KG1 (cell line): ENCODE measurements at regions not wholly inside any gene's neighbourhood (a gene's known extent, or its start where the extent isn't known, plus 50 kb on each side); places are given as distances from the start of the nearest gene placed in this dataset.
"Not testable (repeated sequence)": the region's sequence is repeated elsewhere in the genome, so short reads cannot be mapped to it uniquely, and the experiment has no call there.

Source experiments
- DNase-seq: peaks from one replicate; lab custom pipeline; 2025; lab: John Stamatoyannopoulos, UW

GRCh38 chr3:188000361-188000861, 153.5 kb upstream of the LPP start:
- no peak for DNase-seq

GRCh38 chr3:188001093-188001492, 152.9 kb upstream of the LPP start:
- no peak for DNase-seq

DNA sequence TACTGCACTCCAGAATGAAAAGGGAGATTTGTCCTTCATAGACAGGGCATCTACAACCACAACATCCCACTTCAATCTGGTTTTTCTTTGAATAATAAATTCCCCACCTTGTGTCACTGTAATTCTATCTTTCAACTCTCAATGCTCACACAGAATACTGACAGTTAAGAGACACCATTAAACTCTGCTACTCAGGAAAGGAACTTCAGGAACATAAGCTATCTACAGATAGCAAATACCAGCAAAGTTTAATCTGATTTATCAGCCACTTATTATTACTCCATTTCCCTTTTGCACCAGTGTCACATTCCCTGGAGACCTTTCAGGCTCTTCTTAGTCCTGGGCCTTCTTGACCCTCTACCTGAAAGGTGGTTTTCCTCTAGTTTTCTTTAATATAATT, 152.0 kb upstream of the LPP start:
- no peak for DNase-seq

GRCh38 chr3:188002626-188003138, 151.3 kb upstream of the LPP start:
- DNase-seq: no peak

DNA sequence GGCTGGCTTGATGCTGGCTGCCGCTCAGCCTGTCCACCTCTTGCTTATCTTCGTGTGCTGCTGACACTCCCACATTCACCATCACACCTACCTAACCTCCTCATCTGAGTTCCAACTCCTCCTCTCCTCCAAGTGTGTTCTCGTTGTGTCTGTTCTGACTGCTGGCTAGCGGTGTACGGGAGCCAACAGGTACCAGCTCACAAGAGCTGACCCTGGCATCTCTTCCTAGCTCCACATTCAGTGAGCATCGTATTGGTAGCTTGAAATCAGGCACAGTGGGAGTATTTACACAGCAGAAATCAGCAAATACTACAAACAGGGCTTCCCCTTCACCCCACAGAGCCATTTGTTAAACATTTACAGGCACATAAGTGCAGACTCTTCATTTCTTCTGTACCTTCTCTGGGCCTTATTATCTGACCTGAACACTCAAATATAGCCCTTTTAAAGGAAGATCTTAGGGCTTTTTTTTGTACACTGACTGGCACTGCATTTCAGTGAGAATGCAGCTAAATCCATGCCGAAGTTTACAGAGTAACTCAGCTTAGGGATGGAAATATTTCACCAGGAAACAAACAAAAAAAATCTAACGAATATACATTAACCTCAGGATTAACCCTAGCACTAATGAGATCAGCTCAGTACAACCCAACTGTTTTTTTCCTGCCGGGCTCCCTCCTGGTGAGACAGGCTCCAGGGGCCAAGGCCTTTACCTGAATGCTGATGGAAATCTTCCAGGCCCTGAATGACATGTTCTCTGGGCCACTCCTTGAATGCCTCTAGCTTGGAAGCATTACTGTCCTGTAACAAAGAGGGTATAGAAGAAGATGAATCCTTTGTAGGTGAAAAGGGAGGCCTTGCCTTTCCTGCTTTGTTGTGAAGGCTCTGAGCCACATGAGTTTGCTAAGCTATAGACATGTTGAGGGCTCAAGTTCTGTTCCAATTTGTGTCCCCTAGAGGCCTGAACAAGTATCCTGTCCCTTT, 150.5 kb upstream of the LPP start:
- DNase-seq: no peak

- no peak for DNase-seq
Observed at GRCh38 chr3:188006726-188007393, 147.1 kb upstream of the LPP start.

- no peak for DNase-seq
Observed at GRCh38 chr3:188007897-188008296, 146.1 kb upstream of the LPP start.

GRCh38 chr3:188008582-188009213, 145.3 kb upstream of the LPP start:
- DNase-seq: no peak

- no peak for DNase-seq
Observed at GRCh38 chr3:188010478-188010877, 143.5 kb upstream of the LPP start.

- DNase-seq: no peak
Observed at GRCh38 chr3:188019727-188020126, 134.2 kb upstream of the LPP start.

GRCh38 chr3:188021041-188021440, 132.9 kb upstream of the LPP start:
- DNase-seq: no peak

- no peak for DNase-seq
Observed at GRCh38 chr3:188021502-188022040, 132.4 kb upstream of the LPP start.

DNA sequence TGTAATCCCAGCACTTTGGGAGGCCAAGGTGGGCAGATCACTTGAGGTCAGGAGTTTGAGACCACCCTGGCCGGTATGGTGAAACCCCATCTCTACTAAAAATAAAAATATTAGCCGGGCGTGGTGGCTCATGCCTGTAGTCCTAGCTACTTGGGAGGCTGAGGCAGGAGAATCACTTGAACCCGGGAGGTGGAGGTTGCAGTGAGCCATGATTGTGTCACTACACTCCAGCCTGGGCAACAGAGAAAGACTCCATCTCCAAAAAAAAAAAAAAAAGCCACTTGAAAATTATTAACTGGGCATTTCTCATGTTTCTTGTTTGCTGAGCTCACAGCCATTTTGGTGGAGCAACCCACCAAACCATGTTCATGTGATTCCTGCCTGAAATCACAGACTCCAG, 131.1 kb upstream of the LPP start:
- DNase-seq: not testable (repeated sequence)

DNA sequence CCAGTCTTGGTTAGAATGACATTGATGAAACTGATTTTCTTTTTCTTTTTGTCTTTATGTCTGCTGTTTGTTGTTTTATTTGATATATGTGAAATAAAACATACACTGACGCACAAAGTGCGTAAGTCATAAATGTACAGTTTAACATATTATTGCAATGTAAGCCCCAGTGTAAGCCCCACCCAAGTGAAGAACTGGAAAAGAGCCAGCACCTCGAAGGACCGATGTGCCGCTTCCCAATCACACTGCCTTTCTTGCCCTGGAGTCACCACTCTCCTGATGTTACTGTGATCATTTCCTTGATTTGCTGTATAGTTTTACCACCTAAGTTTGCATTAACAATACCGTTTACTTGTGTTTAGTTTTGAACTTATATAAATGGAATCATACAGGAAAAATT, 128.4 kb upstream of the LPP start:
- DNase-seq: no peak

DNA sequence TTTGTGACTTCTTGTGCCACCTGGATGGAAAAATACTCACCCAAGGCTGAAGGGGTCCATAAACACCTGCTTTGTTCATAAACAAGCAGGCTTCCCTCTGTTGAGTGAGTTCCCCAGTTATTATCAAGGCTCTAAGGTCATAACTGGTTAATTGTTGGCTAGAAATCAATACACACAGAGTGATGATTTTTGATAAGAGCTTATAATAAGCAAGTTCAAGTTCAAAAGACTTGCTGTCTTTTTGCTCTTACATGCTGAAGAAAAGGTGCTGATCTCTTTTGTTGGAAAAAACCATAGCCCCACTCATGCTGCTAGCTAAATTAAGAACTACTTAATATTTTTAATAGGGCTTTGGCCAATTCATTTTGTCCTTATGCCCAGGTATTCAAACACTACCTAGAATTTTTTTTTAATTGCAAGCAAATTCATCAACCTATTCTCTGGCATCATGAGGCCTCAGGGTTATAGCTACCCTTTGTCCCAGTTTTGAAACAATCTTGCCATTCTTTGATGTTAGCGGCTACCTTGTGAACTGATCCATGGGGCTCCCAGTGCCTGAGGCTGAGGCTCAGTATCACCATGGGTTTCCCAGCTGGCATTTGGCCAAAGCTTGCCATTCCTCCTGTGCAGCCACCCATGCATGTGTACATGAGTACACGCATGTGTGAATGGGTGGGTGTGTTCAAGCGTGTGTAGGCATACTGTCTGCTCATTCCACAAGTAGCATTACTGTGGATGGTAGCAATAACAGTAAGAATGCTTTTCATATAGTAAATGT, 127.6 kb upstream of the LPP start:
- no peak for DNase-seq

DNA sequence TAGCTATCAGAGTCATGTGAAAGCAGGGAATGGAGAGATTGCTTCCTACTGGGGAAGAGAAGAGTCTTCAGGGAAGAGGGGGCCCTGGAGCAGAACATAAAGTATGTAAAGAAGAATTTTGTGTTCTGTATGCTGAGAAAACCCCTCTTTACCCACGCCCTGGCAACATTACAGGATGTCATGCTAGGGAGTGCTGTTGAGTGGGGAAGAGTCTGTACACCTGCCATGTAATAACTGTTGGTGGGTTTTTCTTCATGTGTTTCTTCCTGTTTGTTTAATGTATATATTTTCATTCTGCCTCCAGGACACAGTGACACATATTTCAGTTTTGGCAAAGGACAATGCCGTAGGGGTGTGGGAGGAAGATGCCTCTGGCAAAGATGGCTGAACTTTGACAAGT, 122.8 kb upstream of the LPP start:
- no peak for DNase-seq

GRCh38 chr3:188034989-188035388, 119.0 kb upstream of the LPP start:
- no peak for DNase-seq

DNA sequence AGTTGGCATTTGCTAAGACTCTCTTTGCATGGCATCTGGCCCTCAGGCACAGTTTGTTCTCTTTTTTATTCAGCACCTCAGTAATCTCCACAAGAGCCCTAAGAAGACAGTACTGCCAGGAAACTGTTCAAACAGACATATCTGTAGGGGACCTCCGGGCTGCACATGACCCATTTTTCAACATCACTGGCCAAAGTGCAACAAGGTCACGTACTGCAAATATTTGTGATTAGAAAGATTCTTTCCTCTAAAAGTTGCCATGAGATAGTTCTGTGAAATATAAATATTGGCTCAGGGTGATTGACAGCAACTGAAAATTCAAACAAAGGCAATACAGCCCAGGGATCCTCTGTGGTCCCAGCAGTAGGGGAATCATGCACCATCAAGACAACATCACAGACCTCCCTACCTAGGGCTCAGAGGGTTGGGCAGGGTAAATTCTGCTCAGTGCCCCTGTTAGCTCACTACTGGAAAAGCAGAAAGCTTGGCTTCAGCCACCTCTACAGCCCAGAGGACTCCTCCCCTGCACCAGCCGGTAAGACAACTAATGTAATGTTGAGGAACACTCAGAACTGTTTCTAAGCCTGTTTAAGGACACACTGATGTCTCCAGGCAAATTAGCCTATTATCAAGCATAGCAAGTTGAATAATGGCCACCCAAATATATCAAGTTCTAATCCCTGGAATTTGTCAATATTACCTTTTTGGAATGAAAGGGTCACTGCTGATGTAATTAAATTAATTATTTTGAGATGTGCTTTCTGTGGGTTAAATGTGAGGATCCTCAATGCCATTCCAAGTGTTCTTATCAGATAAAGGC, 117.4 kb upstream of the LPP start:
- no peak for DNase-seq

- no peak for DNase-seq
Observed at GRCh38 chr3:188037195-188037718, 116.7 kb upstream of the LPP start.

GRCh38 chr3:188037965-188038581, 115.9 kb upstream of the LPP start:
- DNase-seq: no peak
